ENCODE measurements at regions not wholly inside any gene's neighbourhood (a gene's known extent, or its start where the extent isn't known, plus 50 kb on each side); places are given as distances from the start of the nearest gene placed in this dataset.

DNA sequence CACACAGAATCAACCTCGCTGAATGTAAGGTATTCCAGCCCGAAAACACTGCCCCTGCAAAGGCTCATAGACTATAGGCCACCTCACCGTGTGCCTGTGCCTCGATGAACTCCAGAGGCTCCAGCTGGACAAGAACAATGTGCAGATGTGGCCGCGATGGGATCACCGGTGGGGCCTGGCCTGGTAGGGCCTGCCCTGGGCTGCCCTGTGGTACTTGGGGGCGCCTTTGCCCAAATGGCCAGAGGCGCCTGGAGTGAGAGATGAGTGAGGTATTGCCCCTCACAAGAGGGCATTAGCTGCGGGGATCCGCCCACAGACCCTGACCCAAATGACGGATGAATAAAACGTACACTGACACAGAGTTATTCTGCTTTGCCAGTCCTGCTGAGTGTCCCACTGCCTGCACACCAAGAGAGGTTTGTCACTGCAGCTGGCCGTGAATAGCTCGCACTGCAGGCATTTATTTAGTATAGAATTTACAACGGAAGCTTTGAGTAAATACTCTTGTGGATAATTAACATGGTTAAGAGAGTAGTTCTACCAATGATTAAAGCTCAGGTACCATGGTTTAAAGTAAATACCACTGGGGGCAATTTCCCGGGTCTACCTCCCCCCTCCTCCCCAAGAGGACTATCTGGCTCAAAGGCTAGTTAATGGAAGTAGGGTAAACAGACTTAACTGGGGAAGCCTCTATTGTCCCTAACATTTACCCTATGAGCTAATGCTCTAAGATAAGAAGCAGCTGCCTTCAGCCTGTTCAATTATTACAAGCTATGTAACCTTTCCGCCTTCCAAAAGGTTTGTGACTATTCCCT lies 101.1 kb upstream of the IGLL5 start:
- TF ChIP-seq, protein P1, sequence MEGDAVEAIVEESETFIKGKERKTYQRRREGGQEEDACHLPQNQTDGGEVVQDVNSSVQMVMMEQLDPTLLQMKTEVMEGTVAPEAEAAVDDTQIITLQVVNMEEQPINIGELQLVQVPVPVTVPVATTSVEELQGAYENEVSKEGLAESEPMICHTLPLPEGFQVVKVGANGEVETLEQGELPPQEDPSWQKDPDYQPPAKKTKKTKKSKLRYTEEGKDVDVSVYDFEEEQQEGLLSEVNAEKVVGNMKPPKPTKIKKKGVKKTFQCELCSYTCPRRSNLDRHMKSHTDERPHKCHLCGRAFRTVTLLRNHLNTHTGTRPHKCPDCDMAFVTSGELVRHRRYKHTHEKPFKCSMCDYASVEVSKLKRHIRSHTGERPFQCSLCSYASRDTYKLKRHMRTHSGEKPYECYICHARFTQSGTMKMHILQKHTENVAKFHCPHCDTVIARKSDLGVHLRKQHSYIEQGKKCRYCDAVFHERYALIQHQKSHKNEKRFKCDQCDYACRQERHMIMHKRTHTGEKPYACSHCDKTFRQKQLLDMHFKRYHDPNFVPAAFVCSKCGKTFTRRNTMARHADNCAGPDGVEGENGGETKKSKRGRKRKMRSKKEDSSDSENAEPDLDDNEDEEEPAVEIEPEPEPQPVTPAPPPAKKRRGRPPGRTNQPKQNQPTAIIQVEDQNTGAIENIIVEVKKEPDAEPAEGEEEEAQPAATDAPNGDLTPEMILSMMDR (IDR thresholded peaks at IDR 0.05; ENCODE audit: low read depth, low read length): no peak
- TF ChIP-seq POLR2A (IDR thresholded peaks at IDR 0.05; ENCODE audit: extremely low read depth, insufficient read length) (no peak), MAX (IDR thresholded peaks at IDR 0.05; ENCODE audit: low read depth, low read length) (no peak), MYC (IDR thresholded peaks at IDR 0.05; ENCODE audit: low read depth, low read length) (no peak)
